SK-N-MC (cell line): ENCODE measurements at regions not wholly inside any gene's neighbourhood (a gene's known extent, or its start where the extent isn't known, plus 50 kb on each side); places are given as distances from the start of the nearest gene placed in this dataset.

Source experiments
- EZH2 ChIP-seq: fragments of 200-600 bp; sonication (generic); IDR thresholded peaks from one replicate; pipeline ENCODE4 v1.6.1; 2017; ENCODE audit warnings: antibody characterized with exemption
- FOXP2 ChIP-seq: optimal IDR thresholded peaks from 2 replicates; pipeline ENCODE3; 2011; ENCODE audit warnings: mild to moderate bottlenecking, moderate library complexity; ENCODE audit not compliant: insufficient read depth; ENCODE audit errors: extremely low read length, control extremely low read depth
- POLR2AphosphoS5 ChIP-seq: IDR thresholded peaks from 2 replicates; pipeline ENCODE4 v1.6.1; 2012; ENCODE audit warnings: mild to moderate bottlenecking, low read depth, low read length, borderline replicate concordance

- TF ChIP-seq EZH2 (no peak), POLR2AphosphoS5 (no peak), FOXP2 (no peak)
Observed at GRCh38 chr4:53895137-53895536, 169.3 kb downstream of the CHIC2 start.
